ENCODE measurements at regions not wholly inside any gene's neighbourhood (a gene's known extent, or its start where the extent isn't known, plus 50 kb on each side); places are given as distances from the start of the nearest gene placed in this dataset.

GRCh38 chr4:66164869-66165268 lies 494.6 kb upstream of the EPHA5 start:
- no peak for TF ChIP-seq CTCF (optimal IDR thresholded peaks at IDR 0.05 in 1 of 3, IDR thresholded peaks at IDR 0.05 in 1 of 3, conservative IDR thresholded peaks at IDR 0.05 in 1 of 3; ENCODE audit: extremely low read depth in 1 of 3, insufficient read depth in 2 of 3, low read length in 3 of 3)
- TF ChIP-seq EZH2 (IDR thresholded peaks at IDR 0.05; ENCODE audit: low read length): no peak

Measured in keratinocyte (primary cell).